ENCODE measurements at regions not wholly inside any gene's neighbourhood (a gene's known extent, or its start where the extent isn't known, plus 50 kb on each side); places are given as distances from the start of the nearest gene placed in this dataset.

DNA sequence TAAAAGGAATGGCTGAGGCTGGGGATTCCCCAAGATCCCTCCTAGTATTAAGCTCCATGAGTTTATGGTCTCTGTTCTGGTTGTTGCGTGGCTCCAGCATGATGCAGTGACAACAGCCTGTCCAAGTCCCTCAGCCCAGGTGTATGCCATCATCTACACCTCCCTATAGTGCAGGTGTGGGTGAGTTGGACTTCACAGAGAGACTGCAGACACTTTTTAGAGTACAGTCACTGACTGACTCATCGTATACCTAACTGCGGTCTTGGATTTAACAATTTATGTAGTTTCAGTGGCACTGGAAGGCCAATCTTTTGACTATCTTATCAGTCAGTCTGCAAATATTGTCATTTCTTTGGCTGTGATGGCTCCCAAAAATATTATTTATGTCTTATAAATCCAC lies 415.0 kb downstream of the TMX3 start:
- no peaks in the 10 kb centered on the region for H3K36me3 ChIP-seq (ENCODE audit: control insufficient read depth, insufficient read depth, low read length)
- no peak overlapping the region for H3K4me3 ChIP-seq (replicated peaks in 1 of 4; ENCODE audit: control extremely low read depth in 1 of 4, insufficient read depth in 1 of 4, low read depth in 3 of 4, low read length in 4 of 4)
- DNase-seq (ENCODE audit: low read depth in 2 of 2), result peak in 1 of 2 donors; percentile 4
- H3K9me3 ChIP-seq (ENCODE audit: control insufficient read depth, insufficient read depth, low read depth, low read length), result no peaks in the 10 kb centered on the region
- H3K9ac ChIP-seq (ENCODE audit: insufficient read depth, low read length), result no peak overlapping the region
- no peak overlapping the region for H2AFZ ChIP-seq (ENCODE audit: low read length)
- no peak overlapping the region for H3K27ac ChIP-seq (ENCODE audit: insufficient read depth, low read length)
- TF ChIP-seq EZH2 (IDR thresholded peaks at IDR 0.05; ENCODE audit: low read length, missing control alignments), result no peak
- TF ChIP-seq, protein P1, sequence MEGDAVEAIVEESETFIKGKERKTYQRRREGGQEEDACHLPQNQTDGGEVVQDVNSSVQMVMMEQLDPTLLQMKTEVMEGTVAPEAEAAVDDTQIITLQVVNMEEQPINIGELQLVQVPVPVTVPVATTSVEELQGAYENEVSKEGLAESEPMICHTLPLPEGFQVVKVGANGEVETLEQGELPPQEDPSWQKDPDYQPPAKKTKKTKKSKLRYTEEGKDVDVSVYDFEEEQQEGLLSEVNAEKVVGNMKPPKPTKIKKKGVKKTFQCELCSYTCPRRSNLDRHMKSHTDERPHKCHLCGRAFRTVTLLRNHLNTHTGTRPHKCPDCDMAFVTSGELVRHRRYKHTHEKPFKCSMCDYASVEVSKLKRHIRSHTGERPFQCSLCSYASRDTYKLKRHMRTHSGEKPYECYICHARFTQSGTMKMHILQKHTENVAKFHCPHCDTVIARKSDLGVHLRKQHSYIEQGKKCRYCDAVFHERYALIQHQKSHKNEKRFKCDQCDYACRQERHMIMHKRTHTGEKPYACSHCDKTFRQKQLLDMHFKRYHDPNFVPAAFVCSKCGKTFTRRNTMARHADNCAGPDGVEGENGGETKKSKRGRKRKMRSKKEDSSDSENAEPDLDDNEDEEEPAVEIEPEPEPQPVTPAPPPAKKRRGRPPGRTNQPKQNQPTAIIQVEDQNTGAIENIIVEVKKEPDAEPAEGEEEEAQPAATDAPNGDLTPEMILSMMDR (conservative IDR thresholded peaks at IDR 0.05 in 1 of 2, IDR thresholded peaks at IDR 0.05 in 1 of 2; ENCODE audit: low read depth in 1 of 2, low read length in 2 of 2), result no peak
- H4K20me1 ChIP-seq (ENCODE audit: control insufficient read depth, extremely low read depth, insufficient read depth, low read length), result no peaks in the 10 kb centered on the region
- no peak overlapping the region for H3K4me2 ChIP-seq (ENCODE audit: extremely low read depth, insufficient read depth, low read length)
- H3K27me3 ChIP-seq (ENCODE audit: control insufficient read depth, insufficient read depth, low read length), result no peaks in the 10 kb centered on the region
- H3K79me2 ChIP-seq (ENCODE audit: control insufficient read depth, insufficient read depth, low read length), result no peaks in the 10 kb centered on the region
- no peaks in the 10 kb centered on the region for H3K4me1 ChIP-seq (ENCODE audit: control insufficient read depth, extremely low read depth, insufficient read depth, low read length)

DNA sequence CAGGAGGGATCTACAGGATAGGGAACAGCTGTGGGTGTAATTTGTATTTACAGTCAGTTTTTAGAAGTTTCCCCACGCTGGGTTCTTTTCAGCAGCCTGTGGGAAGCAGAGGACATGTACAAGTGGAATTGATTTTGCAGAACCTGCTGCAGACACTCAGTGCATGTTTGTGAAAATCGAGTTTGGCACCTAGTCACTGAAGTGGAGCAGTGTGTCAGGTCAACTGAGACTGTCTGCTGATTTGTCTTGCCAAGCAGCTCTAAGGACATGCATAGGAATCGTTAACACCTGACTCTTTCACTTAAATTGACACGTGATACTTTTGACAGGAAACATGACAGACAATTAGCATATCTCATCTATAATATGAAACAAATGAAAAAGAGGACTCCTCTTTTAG lies 416.6 kb downstream of the TMX3 start:
- Histone ChIP-seq H3K4me1 (ENCODE audit: control insufficient read depth, extremely low read depth, insufficient read depth, low read length) (no peaks in the 10 kb centered on the region), H3K9me3 (ENCODE audit: control insufficient read depth, insufficient read depth, low read depth, low read length) (no peaks in the 10 kb centered on the region), H4K20me1 (ENCODE audit: control insufficient read depth, extremely low read depth, insufficient read depth, low read length) (no peaks in the 10 kb centered on the region), H3K36me3 (ENCODE audit: control insufficient read depth, insufficient read depth, low read length) (no peaks in the 10 kb centered on the region), H3K27ac (ENCODE audit: insufficient read depth, low read length) (no peak overlapping the region), H3K4me2 (ENCODE audit: extremely low read depth, insufficient read depth, low read length) (no peak overlapping the region), H3K9ac (ENCODE audit: insufficient read depth, low read length) (no peak overlapping the region), H2AFZ (ENCODE audit: low read length) (peak overlapping the region; percentile 47), H3K4me3 (replicated peaks in 1 of 4; ENCODE audit: control extremely low read depth in 1 of 4, insufficient read depth in 1 of 4, low read depth in 3 of 4, low read length in 4 of 4) (no peak overlapping the region), H3K27me3 (ENCODE audit: control insufficient read depth, insufficient read depth, low read length) (no peaks in the 10 kb centered on the region), H3K79me2 (ENCODE audit: control insufficient read depth, insufficient read depth, low read length) (no peaks in the 10 kb centered on the region)
- no peak for DNase-seq (ENCODE audit: low read depth in 2 of 2)
- TF ChIP-seq EZH2 (IDR thresholded peaks at IDR 0.05; ENCODE audit: low read length, missing control alignments), result no peak
- TF ChIP-seq, protein P1 (conservative IDR thresholded peaks at IDR 0.05 in 1 of 2, IDR thresholded peaks at IDR 0.05 in 1 of 2; ENCODE audit: low read depth in 1 of 2, low read length in 2 of 2), result no peak

DNA sequence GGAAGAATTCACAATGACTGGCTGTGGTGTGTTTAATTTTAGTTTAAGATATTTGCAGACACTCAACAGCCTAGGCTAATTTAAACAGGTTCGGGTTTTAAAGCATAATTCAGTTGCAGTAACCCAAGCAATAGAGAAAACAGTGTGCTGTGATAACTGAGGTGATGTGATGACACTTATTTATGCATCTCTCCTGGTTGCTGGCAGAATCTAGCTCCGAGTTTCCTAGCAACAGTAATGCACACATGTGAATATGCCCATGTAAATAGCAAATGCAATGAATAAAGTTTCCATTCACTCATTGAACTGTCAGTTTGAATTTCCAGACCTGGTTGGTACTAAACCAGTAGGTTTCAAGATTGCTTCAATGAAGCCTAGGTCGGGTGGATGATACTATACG lies 426.5 kb downstream of the TMX3 start:
- H3K36me3 ChIP-seq (ENCODE audit: control insufficient read depth, insufficient read depth, low read length), result no peaks in the 10 kb centered on the region
- H3K4me3 ChIP-seq (replicated peaks in 1 of 4; ENCODE audit: control extremely low read depth in 1 of 4, insufficient read depth in 1 of 4, low read depth in 3 of 4, low read length in 4 of 4), result no peak overlapping the region
- H3K79me2 ChIP-seq (ENCODE audit: control insufficient read depth, insufficient read depth, low read length), result no peaks in the 10 kb centered on the region
- H4K20me1 ChIP-seq (ENCODE audit: control insufficient read depth, extremely low read depth, insufficient read depth, low read length), result no peaks in the 10 kb centered on the region
- no peaks in the 10 kb centered on the region for H3K4me1 ChIP-seq (ENCODE audit: control insufficient read depth, extremely low read depth, insufficient read depth, low read length)
- H3K9me3 ChIP-seq (ENCODE audit: control insufficient read depth, insufficient read depth, low read depth, low read length), result no peaks in the 10 kb centered on the region
- H2AFZ ChIP-seq (ENCODE audit: low read length), result no peak overlapping the region
- no peak overlapping the region for H3K4me2 ChIP-seq (ENCODE audit: extremely low read depth, insufficient read depth, low read length)
- no peak for TF ChIP-seq EZH2 (IDR thresholded peaks at IDR 0.05; ENCODE audit: low read length, missing control alignments)
- TF ChIP-seq, protein P1 (conservative IDR thresholded peaks at IDR 0.05 in 1 of 2, IDR thresholded peaks at IDR 0.05 in 1 of 2; ENCODE audit: low read depth in 1 of 2, low read length in 2 of 2), result no peak
- no peak overlapping the region for H3K27ac ChIP-seq (ENCODE audit: insufficient read depth, low read length)
- H3K27me3 ChIP-seq (ENCODE audit: control insufficient read depth, insufficient read depth, low read length), result no peaks in the 10 kb centered on the region
- no peak overlapping the region for H3K9ac ChIP-seq (ENCODE audit: insufficient read depth, low read length)
- no peak for DNase-seq (ENCODE audit: low read depth in 2 of 2)
